HFFc6 (cell line): ENCODE measurements at regions not wholly inside any gene's neighbourhood (a gene's known extent, or its start where the extent isn't known, plus 50 kb on each side); places are given as distances from the start of the nearest gene placed in this dataset.

Source experiments
- DNase-seq: peaks from one replicate; pipeline ENCODE4 v3.0.0-alpha.2; 2018
- H3K27ac Mint-ChIP-seq: 2 replicates; pipeline ENCODE4 v1.8.0; 2020; ENCODE audit warnings: mild to moderate bottlenecking, mixed read lengths
- H3K27me3 Mint-ChIP-seq: 2 replicates; pipeline ENCODE4 v1.8.0; 2021; ENCODE audit warnings: mild to moderate bottlenecking, moderate library complexity, mixed read lengths; ENCODE audit not compliant: insufficient read depth
- H3K36me3 Mint-ChIP-seq: 2 replicates; pipeline ENCODE4 v1.8.0; 2021; ENCODE audit warnings: low read depth, mixed read lengths
- H3K4me1 Mint-ChIP-seq: 2 replicates; pipeline ENCODE4 v1.8.0; 2020; ENCODE audit warnings: low read depth, mixed read lengths
- H3K4me3 Mint-ChIP-seq: 2 replicates; pipeline ENCODE4 v1.8.0; 2020; ENCODE audit warnings: mild to moderate bottlenecking, moderate library complexity, mixed read lengths
- H3K9me3 Mint-ChIP-seq: 2 replicates; pipeline ENCODE4 v1.8.0; 2020; ENCODE audit warnings: mild to moderate bottlenecking, mixed read lengths
- CTCF ChIP-seq: fragments of 200-600 bp; sonication (generic); IDR thresholded peaks from 2 replicates; pipeline ENCODE4 v1.5.0; 2021; ENCODE audit warnings: antibody characterized with exemption, mild to moderate bottlenecking

DNA sequence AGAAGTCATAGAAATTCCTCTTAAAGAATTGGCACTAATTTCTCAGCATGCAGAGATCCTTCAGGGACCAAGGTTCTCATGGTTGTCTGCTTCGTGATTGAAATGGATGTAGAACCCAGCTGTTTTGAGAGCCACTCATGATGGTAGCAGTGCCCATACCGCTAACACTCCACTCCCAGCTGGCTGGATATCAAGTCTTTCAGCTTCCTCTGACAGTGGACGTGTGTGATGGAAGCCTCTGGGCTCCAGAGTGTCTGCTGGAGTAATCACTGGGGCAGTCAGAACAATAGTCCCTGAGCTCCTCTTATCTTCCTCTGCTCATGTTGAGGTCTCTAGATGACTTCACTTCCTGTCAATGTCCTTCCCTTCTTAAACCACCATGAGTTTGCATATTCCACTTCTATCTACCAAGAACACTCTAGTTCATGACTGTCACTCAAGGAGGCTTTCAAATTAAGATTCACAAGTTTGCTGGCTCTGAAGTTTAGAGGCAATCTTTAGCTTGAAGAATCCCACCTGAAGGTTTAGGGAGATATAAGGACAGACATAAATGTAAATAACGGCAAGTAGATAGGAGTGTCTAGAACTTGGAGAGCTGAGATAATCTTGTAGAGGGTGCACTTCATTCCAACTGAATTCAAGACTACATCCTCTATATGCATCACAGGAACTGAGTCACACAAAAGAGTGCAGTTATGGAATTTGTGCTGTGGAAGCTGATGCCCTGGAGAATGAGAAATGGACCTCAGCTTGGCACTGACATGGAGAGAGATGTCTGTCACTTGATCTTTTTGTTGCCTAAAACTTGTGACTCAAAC, 64.5 kb upstream of the WDR1 start:
- TF ChIP-seq CTCF, result no peak
- DNase-seq, result peak; percentile 80
- H3K9me3 Mint-ChIP-seq, result no peaks in the 10 kb centered on the region
- no peaks in the 10 kb centered on the region; the same call in none of the 2 replicates for H3K27me3 Mint-ChIP-seq
- H3K4me3 Mint-ChIP-seq, result peak overlapping the region; percentile 64
- H3K4me1 Mint-ChIP-seq, result peaks cover 74% of the 10 kb centered on the region
- H3K27ac Mint-ChIP-seq, result peak overlapping the region; percentile 98
- H3K36me3 Mint-ChIP-seq, result peaks cover 1% of the 10 kb centered on the region; the same call in 1 of the 2 replicates

DNA sequence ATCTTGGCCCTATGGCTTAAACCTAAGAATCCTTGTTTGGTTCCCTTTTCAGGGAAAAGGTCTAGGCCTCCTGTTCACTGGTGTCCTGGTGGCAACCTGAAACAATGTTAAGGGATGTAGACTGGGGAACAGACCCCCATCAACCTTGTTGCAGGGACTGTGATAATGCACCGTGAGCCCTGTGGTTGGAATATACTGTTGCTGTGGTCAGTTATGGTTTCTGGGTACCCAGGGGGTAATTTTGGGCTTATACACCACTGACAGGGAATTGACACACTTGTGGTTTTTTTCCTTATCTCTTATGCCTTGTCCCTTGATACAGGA, 64.0 kb upstream of the WDR1 start:
- peaks cover 74% of the 10 kb centered on the region for H3K4me1 Mint-ChIP-seq
- TF ChIP-seq CTCF, result no peak
- H3K4me3 Mint-ChIP-seq, result peak overlapping the region; percentile 64
- H3K27me3 Mint-ChIP-seq, result no peaks in the 10 kb centered on the region; the same call in none of the 2 replicates
- peaks cover 7% of the 10 kb centered on the region; the same call in 1 of the 2 replicates for H3K36me3 Mint-ChIP-seq
- no peaks in the 10 kb centered on the region for H3K9me3 Mint-ChIP-seq
- DNase-seq, result no peak
- H3K27ac Mint-ChIP-seq, result peak overlapping the region; percentile 98

DNA sequence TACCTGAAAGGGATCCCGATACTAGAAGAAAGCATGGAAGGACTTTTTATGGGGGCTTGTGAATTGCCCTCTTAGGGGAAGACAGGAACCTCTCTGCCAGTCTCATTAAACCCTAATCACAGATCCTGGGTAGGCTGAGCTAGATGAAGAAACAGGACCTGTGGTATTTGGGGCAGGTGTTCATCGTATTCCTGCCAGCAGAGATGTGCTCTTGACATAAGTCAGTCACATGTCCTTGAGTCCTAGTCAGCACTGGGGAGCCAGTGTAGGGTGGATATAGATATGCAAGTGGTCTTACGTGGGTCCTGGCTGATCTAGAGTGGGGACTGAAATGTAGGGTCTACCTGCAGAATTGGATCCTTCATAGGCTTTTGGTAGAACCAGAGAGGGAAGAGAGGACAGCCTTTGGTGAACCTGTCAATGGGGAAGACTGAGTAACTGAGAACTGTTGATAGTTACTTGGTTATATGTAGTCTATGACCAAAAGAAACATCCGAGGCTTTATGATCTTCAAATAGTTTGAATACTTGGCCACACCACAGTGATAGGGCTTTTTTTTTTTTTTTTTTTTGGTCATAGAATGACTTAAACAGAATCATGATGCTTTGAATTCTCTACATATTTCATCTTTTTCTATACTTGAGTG, 63.5 kb upstream of the WDR1 start:
- peaks cover 74% of the 10 kb centered on the region for H3K4me1 Mint-ChIP-seq
- no peaks in the 10 kb centered on the region for H3K9me3 Mint-ChIP-seq
- no peak for TF ChIP-seq CTCF
- peak overlapping the region; percentile 64; the same call in 1 of the 2 replicates for H3K4me3 Mint-ChIP-seq
- H3K27ac Mint-ChIP-seq, result peak overlapping the region; percentile 98
- H3K27me3 Mint-ChIP-seq, result peaks cover 2% of the 10 kb centered on the region
- peak; percentile 71 for DNase-seq
- peaks cover 9% of the 10 kb centered on the region; the same call in 1 of the 2 replicates for H3K36me3 Mint-ChIP-seq

GRCh38 chr4:10178763-10179162, 62.2 kb upstream of the WDR1 start:
- H3K36me3 Mint-ChIP-seq, result peaks cover 9% of the 10 kb centered on the region; the same call in 1 of the 2 replicates
- no peaks in the 10 kb centered on the region for H3K9me3 Mint-ChIP-seq
- peaks cover 4% of the 10 kb centered on the region for H3K27me3 Mint-ChIP-seq
- peaks cover 74% of the 10 kb centered on the region for H3K4me1 Mint-ChIP-seq
- H3K4me3 Mint-ChIP-seq, result no peak overlapping the region
- no peak for DNase-seq
- no peak overlapping the region for H3K27ac Mint-ChIP-seq
- TF ChIP-seq CTCF, result no peak

DNA sequence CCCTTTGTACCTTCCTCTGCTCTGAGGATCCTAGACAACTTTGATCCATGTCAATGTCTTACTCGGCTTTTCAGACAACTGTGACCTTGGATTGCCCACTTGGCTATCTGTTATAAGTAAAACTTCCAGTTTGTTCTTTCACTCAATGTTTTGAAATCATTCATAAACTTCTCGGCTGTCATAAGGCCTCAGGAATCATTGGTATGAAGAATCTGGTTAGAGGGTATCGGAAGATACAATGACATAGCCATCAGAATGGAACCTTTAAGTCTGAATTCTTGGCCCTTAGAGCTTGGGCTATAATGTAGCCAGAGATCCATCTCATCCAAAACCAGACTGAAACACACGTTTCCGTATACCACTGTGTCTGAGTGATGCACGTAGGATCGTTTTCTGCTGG, 59.0 kb upstream of the WDR1 start:
- Mint-ChIP-seq H3K27ac (peak overlapping the region; percentile 61), H3K4me3 (no peak overlapping the region), H3K4me1 (peaks cover 74% of the 10 kb centered on the region), H3K36me3 (peaks cover 9% of the 10 kb centered on the region; the same call in 1 of the 2 replicates), H3K27me3 (peaks cover 4% of the 10 kb centered on the region; the same call in 1 of the 2 replicates), H3K9me3 (no peaks in the 10 kb centered on the region)
- no peak for TF ChIP-seq CTCF
- no peak for DNase-seq
